ENCODE measurements at regions not wholly inside any gene's neighbourhood (a gene's known extent, or its start where the extent isn't known, plus 50 kb on each side); places are given as distances from the start of the nearest gene placed in this dataset.
"Not testable (repeated sequence)": the region's sequence is repeated elsewhere in the genome, so short reads cannot be mapped to it uniquely, and the experiment has no call there.

DNA sequence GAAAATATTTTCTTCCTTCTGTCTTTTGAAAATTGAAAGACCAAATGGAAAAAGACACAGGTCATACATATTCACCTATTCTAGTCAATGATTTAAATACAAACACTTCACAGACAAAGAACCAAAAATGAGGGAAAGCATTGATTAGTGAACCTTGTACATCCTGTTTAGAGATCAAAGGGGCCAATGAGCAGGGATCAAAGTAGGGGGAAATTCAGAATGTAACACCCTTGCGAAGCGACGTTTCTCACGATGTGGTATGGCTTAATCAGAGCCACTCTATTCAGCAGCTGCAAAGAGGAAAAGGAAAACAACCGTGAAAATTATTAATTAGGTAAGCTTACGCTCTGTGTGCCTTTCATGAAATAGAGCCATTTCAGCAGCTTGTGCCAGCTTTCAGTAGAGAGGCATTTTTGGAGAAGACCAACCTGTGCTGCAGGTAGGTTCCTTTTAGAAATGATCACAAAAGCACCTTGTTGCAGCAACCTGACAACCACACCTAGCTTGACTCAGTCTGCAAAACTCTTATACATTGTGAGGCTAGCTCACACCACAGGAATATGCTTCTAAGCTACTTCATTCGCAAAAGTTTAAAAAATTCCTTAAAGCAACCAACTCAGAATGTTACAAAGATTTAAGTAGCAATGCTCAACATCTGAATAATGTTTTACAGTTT, 78.0 kb downstream of the DKK1 start:
- DNase-seq: no peak
- H3K36me3 ChIP-seq (ENCODE audit: insufficient read depth, low read length): no peaks in the 10 kb centered on the region
- no peak overlapping the region for H3K4me2 ChIP-seq (ENCODE audit: low read depth, low read length, poor library complexity, severe bottlenecking)
- peaks cover 23% of the 10 kb centered on the region for H3K9me3 ChIP-seq (ENCODE audit: low read length)
- no peak overlapping the region for H3K4me3 ChIP-seq (ENCODE audit: low read length)
- no peak overlapping the region for H2AFZ ChIP-seq (ENCODE audit: low read length)
- H3K4me1 ChIP-seq (ENCODE audit: low read length): no peaks in the 10 kb centered on the region
- no peaks in the 10 kb centered on the region for H3K9me2 ChIP-seq (replicated peaks; ENCODE audit: insufficient read depth, low read length)
- H3K27me3 ChIP-seq (ENCODE audit: low read length): no peaks in the 10 kb centered on the region
- no peak overlapping the region for H3K9ac ChIP-seq (ENCODE audit: low read length)
- no peak overlapping the region for H3K27ac ChIP-seq (ENCODE audit: low read length)
- no peaks in the 10 kb centered on the region for H3K79me2 ChIP-seq (ENCODE audit: low read length)
- H4K20me1 ChIP-seq (ENCODE audit: insufficient read depth, low read depth, low read length): no peaks in the 10 kb centered on the region

DNA sequence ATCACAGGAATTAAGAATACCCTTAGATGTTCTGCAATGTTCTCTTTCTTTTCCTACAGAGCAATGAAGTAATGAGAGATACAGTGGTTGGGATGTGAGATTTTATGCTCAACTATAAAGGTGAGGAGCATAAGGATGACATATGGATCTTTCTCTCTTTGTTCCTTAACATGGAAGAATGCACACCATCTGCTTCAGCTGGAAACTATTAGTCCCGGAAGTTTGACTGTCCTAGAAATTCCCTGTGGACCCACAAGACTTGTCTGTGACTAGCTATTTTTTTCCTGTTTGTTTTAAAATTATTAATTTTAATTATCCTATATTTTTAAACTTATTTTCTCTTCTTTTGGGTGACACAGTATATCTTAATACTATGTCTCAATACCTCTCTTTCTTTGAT, 80.2 kb downstream of the DKK1 start:
- no peaks in the 10 kb centered on the region for H3K27me3 ChIP-seq (ENCODE audit: low read length)
- H3K36me3 ChIP-seq (ENCODE audit: insufficient read depth, low read length): no peaks in the 10 kb centered on the region
- no peak overlapping the region for H3K9ac ChIP-seq (ENCODE audit: low read length)
- H4K20me1 ChIP-seq (ENCODE audit: insufficient read depth, low read depth, low read length): no peaks in the 10 kb centered on the region
- H3K4me1 ChIP-seq (ENCODE audit: low read length): no peaks in the 10 kb centered on the region
- H3K27ac ChIP-seq (ENCODE audit: low read length): no peak overlapping the region
- H2AFZ ChIP-seq (ENCODE audit: low read length): no peak overlapping the region
- H3K9me2 ChIP-seq (replicated peaks; ENCODE audit: insufficient read depth, low read length): no peaks in the 10 kb centered on the region
- no peak for DNase-seq
- no peak overlapping the region for H3K4me2 ChIP-seq (ENCODE audit: low read depth, low read length, poor library complexity, severe bottlenecking)
- no peak overlapping the region for H3K4me3 ChIP-seq (ENCODE audit: low read length)
- H3K79me2 ChIP-seq (ENCODE audit: low read length): no peaks in the 10 kb centered on the region
- H3K9me3 ChIP-seq (ENCODE audit: low read length): peaks cover 27% of the 10 kb centered on the region

DNA sequence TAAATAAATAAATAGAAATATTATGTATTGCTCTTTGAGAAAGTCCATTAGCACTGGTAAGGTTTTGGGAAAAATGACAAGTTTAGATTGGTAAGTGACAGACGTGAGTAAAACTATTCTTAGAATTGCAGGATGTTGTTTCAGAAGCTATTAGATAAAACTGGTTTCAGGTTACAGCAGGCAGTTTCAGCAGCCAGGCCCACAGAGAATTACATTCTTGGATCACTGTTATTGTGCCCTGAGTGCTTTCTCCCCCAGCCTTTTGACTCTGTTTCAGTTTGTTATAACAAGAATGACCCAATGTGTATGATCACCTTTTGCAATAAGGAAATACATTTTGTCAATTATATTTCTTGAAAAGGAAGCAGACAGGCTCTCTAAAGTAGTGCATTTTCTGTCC, 86.5 kb downstream of the DKK1 start:
- DNase-seq: no peak
- H3K9me3 ChIP-seq (ENCODE audit: low read length): peaks cover 13% of the 10 kb centered on the region
- H3K9ac ChIP-seq (ENCODE audit: low read length): no peak overlapping the region
- H3K36me3 ChIP-seq (ENCODE audit: insufficient read depth, low read length): no peaks in the 10 kb centered on the region
- no peak overlapping the region for H3K27ac ChIP-seq (ENCODE audit: low read length)
- H3K4me2 ChIP-seq (ENCODE audit: low read depth, low read length, poor library complexity, severe bottlenecking): no peak overlapping the region
- H3K9me2 ChIP-seq (replicated peaks; ENCODE audit: insufficient read depth, low read length): no peaks in the 10 kb centered on the region
- H3K79me2 ChIP-seq (ENCODE audit: low read length): no peaks in the 10 kb centered on the region
- no peaks in the 10 kb centered on the region for H3K4me1 ChIP-seq (ENCODE audit: low read length)
- no peaks in the 10 kb centered on the region for H3K27me3 ChIP-seq (ENCODE audit: low read length)
- H4K20me1 ChIP-seq (ENCODE audit: insufficient read depth, low read depth, low read length): no peaks in the 10 kb centered on the region
- H3K4me3 ChIP-seq (ENCODE audit: low read length): no peak overlapping the region
- no peak overlapping the region for H2AFZ ChIP-seq (ENCODE audit: low read length)

DNA sequence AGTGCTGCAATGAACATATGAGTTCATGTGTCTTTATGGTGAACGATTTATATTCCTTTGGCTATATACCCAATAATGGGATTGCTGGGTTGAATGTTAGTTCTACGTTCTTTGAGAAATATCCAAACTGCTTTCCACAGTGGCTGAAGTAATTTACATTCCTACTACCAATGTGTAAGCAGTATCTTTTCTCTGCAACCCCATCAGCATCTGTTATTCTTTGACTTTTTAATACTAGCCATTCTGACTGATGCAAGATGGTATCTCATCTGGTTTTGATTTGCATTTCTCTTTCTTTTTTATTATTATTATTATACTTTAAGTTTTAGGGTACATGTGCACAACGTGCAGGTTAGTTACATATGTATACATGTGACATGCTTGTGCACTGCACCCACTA, 89.7 kb downstream of the DKK1 start:
- peaks cover 11% of the 10 kb centered on the region for H3K9me3 ChIP-seq (ENCODE audit: low read length)
- not testable (repeated sequence) for H3K27me3 ChIP-seq (ENCODE audit: low read length)

GRCh38 chr10:52409195-52409594, 95.1 kb downstream of the DKK1 start:
- no peak overlapping the region for H3K4me3 ChIP-seq (ENCODE audit: low read length)
- no peaks in the 10 kb centered on the region for H3K27me3 ChIP-seq (ENCODE audit: low read length)
- H3K27ac ChIP-seq (ENCODE audit: low read length): no peak overlapping the region
- no peaks in the 10 kb centered on the region for H3K4me1 ChIP-seq (ENCODE audit: low read length)
- H3K9me2 ChIP-seq (replicated peaks; ENCODE audit: insufficient read depth, low read length): no peaks in the 10 kb centered on the region
- no peaks in the 10 kb centered on the region for H3K36me3 ChIP-seq (ENCODE audit: insufficient read depth, low read length)
- H2AFZ ChIP-seq (ENCODE audit: low read length): no peak overlapping the region
- H3K9ac ChIP-seq (ENCODE audit: low read length): no peak overlapping the region
- no peak for DNase-seq
- no peaks in the 10 kb centered on the region for H4K20me1 ChIP-seq (ENCODE audit: insufficient read depth, low read depth, low read length)
- H3K79me2 ChIP-seq (ENCODE audit: low read length): no peaks in the 10 kb centered on the region
- peaks cover 9% of the 10 kb centered on the region; the same call in 1 of the 2 replicates for H3K9me3 ChIP-seq (ENCODE audit: low read length)
- no peak overlapping the region for H3K4me2 ChIP-seq (ENCODE audit: low read depth, low read length, poor library complexity, severe bottlenecking)

More for the DNA sequence above, 89.7 kb downstream of the DKK1 start:
- H3K4me2 ChIP-seq (ENCODE audit: low read depth, low read length, poor library complexity, severe bottlenecking); H3K4me1 ChIP-seq (ENCODE audit: low read length); H3K9ac ChIP-seq (ENCODE audit: low read length); DNase-seq; H3K27ac ChIP-seq (ENCODE audit: low read length); H4K20me1 ChIP-seq (ENCODE audit: insufficient read depth, low read depth, low read length); H3K4me3 ChIP-seq (ENCODE audit: low read length); H3K79me2 ChIP-seq (ENCODE audit: low read length); H2AFZ ChIP-seq (ENCODE audit: low read length); H3K36me3 ChIP-seq (ENCODE audit: insufficient read depth, low read length); H3K9me2 ChIP-seq (replicated peaks; ENCODE audit: insufficient read depth, low read length): not testable (repeated sequence)

DNA sequence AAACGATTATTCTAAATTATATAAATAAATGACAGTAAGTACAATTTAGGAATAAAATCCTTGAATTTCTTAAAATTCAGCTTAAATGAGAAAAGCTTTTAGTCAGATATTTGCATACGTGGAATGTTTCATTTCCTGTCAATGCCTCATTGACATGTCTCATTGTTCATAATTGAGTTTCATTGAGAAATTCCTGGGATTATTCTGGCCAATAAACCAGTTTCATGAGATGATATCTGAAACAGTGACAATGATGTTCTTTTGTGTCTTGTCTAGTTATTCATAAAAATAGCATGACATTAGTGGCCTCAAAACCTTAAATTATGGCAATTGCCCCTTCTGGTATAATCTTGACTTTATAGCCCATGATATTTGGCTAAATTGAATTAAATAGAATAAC, 95.8 kb downstream of the DKK1 start:
- H3K4me3 ChIP-seq (ENCODE audit: low read length): no peak overlapping the region
- H3K4me1 ChIP-seq (ENCODE audit: low read length): no peaks in the 10 kb centered on the region
- H3K9me3 ChIP-seq (ENCODE audit: low read length): peaks cover 14% of the 10 kb centered on the region; the same call in 1 of the 2 replicates
- H3K9me2 ChIP-seq (replicated peaks; ENCODE audit: insufficient read depth, low read length): no peaks in the 10 kb centered on the region
- H3K36me3 ChIP-seq (ENCODE audit: insufficient read depth, low read length): no peaks in the 10 kb centered on the region
- no peak for DNase-seq
- H3K79me2 ChIP-seq (ENCODE audit: low read length): no peaks in the 10 kb centered on the region
- H3K27ac ChIP-seq (ENCODE audit: low read length): no peak overlapping the region
- no peak overlapping the region for H3K9ac ChIP-seq (ENCODE audit: low read length)
- no peak overlapping the region for H3K4me2 ChIP-seq (ENCODE audit: low read depth, low read length, poor library complexity, severe bottlenecking)
- no peaks in the 10 kb centered on the region for H4K20me1 ChIP-seq (ENCODE audit: insufficient read depth, low read depth, low read length)
- no peaks in the 10 kb centered on the region for H3K27me3 ChIP-seq (ENCODE audit: low read length)
- no peak overlapping the region for H2AFZ ChIP-seq (ENCODE audit: low read length)

GRCh38 chr10:52410916-52411315, 96.8 kb downstream of the DKK1 start:
- Histone ChIP-seq H3K9ac (ENCODE audit: low read length) (no peak overlapping the region), H2AFZ (ENCODE audit: low read length) (no peak overlapping the region), H3K79me2 (ENCODE audit: low read length) (no peaks in the 10 kb centered on the region), H4K20me1 (ENCODE audit: insufficient read depth, low read depth, low read length) (no peaks in the 10 kb centered on the region), H3K9me2 (replicated peaks; ENCODE audit: insufficient read depth, low read length) (no peaks in the 10 kb centered on the region), H3K36me3 (ENCODE audit: insufficient read depth, low read length) (no peaks in the 10 kb centered on the region), H3K4me3 (ENCODE audit: low read length) (no peak overlapping the region), H3K4me2 (ENCODE audit: low read depth, low read length, poor library complexity, severe bottlenecking) (no peak overlapping the region), H3K9me3 (ENCODE audit: low read length) (peaks cover 18% of the 10 kb centered on the region; the same call in 1 of the 2 replicates), H3K27me3 (ENCODE audit: low read length) (no peaks in the 10 kb centered on the region), H3K4me1 (ENCODE audit: low read length) (no peaks in the 10 kb centered on the region), H3K27ac (ENCODE audit: low read length) (no peak overlapping the region)
- DNase-seq: no peak

DNA sequence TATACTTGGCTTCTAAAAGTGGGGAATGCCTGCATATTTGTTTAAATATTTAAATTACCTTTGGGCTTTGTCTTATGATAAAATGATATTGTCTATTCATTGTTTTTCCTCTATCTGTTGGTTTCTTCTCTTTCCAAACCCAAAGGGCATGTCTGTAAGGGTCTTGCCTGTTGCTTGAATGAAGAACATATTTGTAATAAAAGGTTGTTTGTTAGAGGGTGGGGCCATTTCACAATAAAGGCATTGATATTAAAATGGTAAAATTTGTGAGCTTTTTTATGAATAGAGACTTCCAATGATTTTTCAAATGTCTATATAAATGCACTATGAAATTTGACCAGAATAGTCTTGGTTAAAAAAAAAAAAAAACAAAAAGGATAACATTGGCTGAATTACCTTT, 105.2 kb downstream of the DKK1 start:
- Histone ChIP-seq H3K9me2 (replicated peaks; ENCODE audit: insufficient read depth, low read length) (no peaks in the 10 kb centered on the region), H3K79me2 (ENCODE audit: low read length) (no peaks in the 10 kb centered on the region), H3K36me3 (ENCODE audit: insufficient read depth, low read length) (no peaks in the 10 kb centered on the region), H4K20me1 (ENCODE audit: insufficient read depth, low read depth, low read length) (no peaks in the 10 kb centered on the region), H2AFZ (ENCODE audit: low read length) (no peak overlapping the region), H3K9me3 (ENCODE audit: low read length) (peaks cover 19% of the 10 kb centered on the region), H3K4me1 (ENCODE audit: low read length) (no peaks in the 10 kb centered on the region), H3K9ac (ENCODE audit: low read length) (no peak overlapping the region), H3K4me3 (ENCODE audit: low read length) (no peak overlapping the region), H3K27me3 (ENCODE audit: low read length) (no peaks in the 10 kb centered on the region), H3K4me2 (ENCODE audit: low read depth, low read length, poor library complexity, severe bottlenecking) (no peak overlapping the region), H3K27ac (ENCODE audit: low read length) (no peak overlapping the region)
- DNase-seq: no peak
